ENCODE measurements at regions not wholly inside any gene's neighbourhood (a gene's known extent, or its start where the extent isn't known, plus 50 kb on each side); places are given as distances from the start of the nearest gene placed in this dataset.
"Not testable (repeated sequence)": the region's sequence is repeated elsewhere in the genome, so short reads cannot be mapped to it uniquely, and the experiment has no call there.

- intact Hi-C loops (cut with DNase I; ENCODE audit: low total_unique reads): no loop called here
- in situ Hi-C loops (cut with MboI; ENCODE audit: low sequenced_read_pairs in 4 of 4): no loop called here
- Histone ChIP-seq H3K27me3 (no peaks in the 10 kb centered on the region), H3K9me3 (no peaks in the 10 kb centered on the region), H3K4me3 (no peak overlapping the region), H3K4me1 (no peaks in the 10 kb centered on the region), H3K27ac (no peak overlapping the region), H3K36me3 (no peaks in the 10 kb centered on the region)
- ATAC-seq (no peak), DNase-seq (no peak)
- TF ChIP-seq CTCF (IDR thresholded peaks at IDR 0.05 in 4 of 5, conservative IDR thresholded peaks at IDR 0.05 in 1 of 5) (no peak), POLR2A (IDR thresholded peaks at IDR 0.05) (no peak)
Observed at GRCh38 chr5:111830333-111830732, 73.3 kb upstream of the NREP start.

- no peaks in the 10 kb centered on the region for H3K27me3 ChIP-seq
- no peak for ATAC-seq
- H3K27ac ChIP-seq: no peak overlapping the region
- in situ Hi-C loops (cut with MboI; ENCODE audit: low sequenced_read_pairs in 4 of 4) (no loop called here), intact Hi-C loops (cut with DNase I; ENCODE audit: low total_unique reads) (no loop called here)
- TF ChIP-seq CTCF (IDR thresholded peaks at IDR 0.05 in 4 of 5, conservative IDR thresholded peaks at IDR 0.05 in 1 of 5) (no peak), POLR2A (IDR thresholded peaks at IDR 0.05) (no peak)
- H3K9me3 ChIP-seq: no peaks in the 10 kb centered on the region
- no peak for DNase-seq
- H3K36me3 ChIP-seq: no peaks in the 10 kb centered on the region
- no peaks in the 10 kb centered on the region for H3K4me1 ChIP-seq
- no peak overlapping the region for H3K4me3 ChIP-seq
Observed at GRCh38 chr5:111829701-111830100, 72.7 kb upstream of the NREP start.

GRCh38 chr5:111826064-111826463 is 69.1 kb upstream of the NREP start:
- Histone ChIP-seq H3K27ac (no peak overlapping the region), H3K4me1 (no peaks in the 10 kb centered on the region), H3K36me3 (no peaks in the 10 kb centered on the region), H3K27me3 (no peaks in the 10 kb centered on the region), H3K9me3 (no peaks in the 10 kb centered on the region), H3K4me3 (no peak overlapping the region)
- in situ Hi-C loops (cut with MboI; ENCODE audit: low sequenced_read_pairs in 4 of 4) (no loop called here), intact Hi-C loops (cut with DNase I; ENCODE audit: low total_unique reads) (no loop called here)
- ATAC-seq: no peak
- DNase-seq: no peak
- TF ChIP-seq CTCF (IDR thresholded peaks at IDR 0.05 in 4 of 5, conservative IDR thresholded peaks at IDR 0.05 in 1 of 5) (no peak), POLR2A (IDR thresholded peaks at IDR 0.05) (no peak)

GRCh38 chr5:111820072-111820471 is 63.1 kb upstream of the NREP start:
- H3K27ac ChIP-seq: no peak overlapping the region
- in situ Hi-C loops (cut with MboI; ENCODE audit: low sequenced_read_pairs in 4 of 4): no loop called here
- DNase-seq: no peak
- ATAC-seq: no peak
- no peaks in the 10 kb centered on the region for H3K4me1 ChIP-seq
- no peaks in the 10 kb centered on the region for H3K27me3 ChIP-seq
- H3K36me3 ChIP-seq: no peaks in the 10 kb centered on the region
- TF ChIP-seq POLR2A (IDR thresholded peaks at IDR 0.05): no peak
- no peak for TF ChIP-seq CTCF (IDR thresholded peaks at IDR 0.05 in 4 of 5, conservative IDR thresholded peaks at IDR 0.05 in 1 of 5)
- H3K4me3 ChIP-seq: no peak overlapping the region
- intact Hi-C loops (cut with DNase I; ENCODE audit: low total_unique reads): no loop called here
- no peaks in the 10 kb centered on the region for H3K9me3 ChIP-seq

GRCh38 chr5:111819028-111819427 is 62.0 kb upstream of the NREP start:
- H3K4me1 ChIP-seq; H3K4me3 ChIP-seq; H3K27ac ChIP-seq; in situ Hi-C loops (cut with MboI; ENCODE audit: low sequenced_read_pairs in 4 of 4); H3K9me3 ChIP-seq; H3K36me3 ChIP-seq; DNase-seq; H3K27me3 ChIP-seq; intact Hi-C loops (cut with DNase I; ENCODE audit: low total_unique reads); ATAC-seq: not testable (repeated sequence)
